ENCODE measurements at regions not wholly inside any gene's neighbourhood (a gene's known extent, or its start where the extent isn't known, plus 50 kb on each side); places are given as distances from the start of the nearest gene placed in this dataset.

DNA sequence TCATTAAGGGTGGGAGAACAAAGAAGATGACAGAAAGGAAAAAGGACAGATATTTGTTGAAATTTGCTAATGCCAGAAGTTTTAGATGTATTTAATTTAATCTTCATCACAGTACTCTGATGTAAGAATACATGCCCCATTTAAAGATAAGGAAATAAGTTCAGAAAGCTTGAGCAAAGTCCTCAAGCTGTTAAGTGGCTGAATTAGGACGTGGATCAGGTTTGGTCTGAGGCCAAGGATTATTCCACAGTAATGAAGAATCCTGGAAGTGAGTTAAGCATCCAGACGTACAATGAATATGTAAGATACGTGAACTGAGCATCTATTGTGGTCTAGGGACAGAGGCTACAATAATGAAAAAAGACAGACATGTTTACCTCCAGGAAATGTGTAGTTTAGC is 671.3 kb downstream of the PRELID2 start:
- DNase-seq = no peak

DNA sequence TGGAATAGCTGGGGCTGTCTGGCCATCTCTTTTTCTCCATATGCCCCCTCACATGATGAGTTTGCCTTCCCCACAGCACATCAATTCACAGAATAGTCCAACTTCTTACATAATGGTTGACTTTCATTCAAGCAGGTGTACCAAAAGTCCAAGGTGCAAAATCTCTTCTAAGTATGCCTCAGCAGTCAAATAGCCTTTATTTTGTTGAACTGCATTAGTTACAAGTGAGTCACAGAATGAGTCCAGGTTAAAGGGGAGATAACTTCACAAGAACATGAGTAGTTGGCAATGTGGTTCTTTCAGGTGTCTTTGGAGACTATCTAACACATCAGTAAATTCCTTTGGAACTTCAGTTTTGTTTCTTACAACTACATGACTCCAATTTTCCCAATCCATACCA is 672.5 kb downstream of the PRELID2 start:
- no peak for DNase-seq

DNA sequence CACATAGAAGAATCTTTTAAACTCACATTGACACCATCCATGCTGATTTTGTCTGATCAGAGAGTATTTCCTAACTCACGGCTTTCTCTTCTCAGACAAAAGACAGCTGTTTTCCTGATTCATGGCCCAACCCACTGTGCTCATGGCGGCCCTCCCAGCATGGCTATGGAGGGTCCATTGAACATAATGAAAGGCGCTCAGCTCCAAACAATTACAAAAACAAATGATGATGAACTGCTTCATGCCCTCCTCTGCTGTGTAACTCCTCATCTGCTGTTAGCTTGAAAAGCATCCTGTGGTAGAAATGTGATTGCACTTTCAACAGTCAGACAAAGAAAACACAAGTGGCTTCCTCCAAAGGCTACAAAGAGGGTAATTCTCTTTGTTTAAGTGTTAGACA is 673.8 kb downstream of the PRELID2 start:
- no peak for DNase-seq

DNA sequence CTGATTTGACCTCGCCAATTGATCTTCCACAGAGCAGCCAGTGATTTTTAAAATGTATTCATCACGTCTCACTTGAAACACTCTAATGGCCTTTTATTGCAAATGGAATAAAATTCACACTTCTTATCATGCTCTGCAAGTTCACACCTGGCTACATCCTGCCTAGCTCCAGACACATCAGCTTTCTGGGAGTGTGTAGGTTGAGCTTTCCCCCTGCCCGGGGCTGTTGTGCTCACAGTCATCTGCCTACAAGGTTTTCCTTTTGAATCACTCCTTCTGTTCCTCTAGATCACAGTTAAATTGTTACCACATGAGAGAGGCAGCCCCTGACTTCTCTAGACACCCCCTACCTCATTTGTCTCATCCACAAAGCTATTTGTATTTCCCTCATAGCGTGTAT is 674.5 kb downstream of the PRELID2 start:
- DNase-seq = no peak

DNA sequence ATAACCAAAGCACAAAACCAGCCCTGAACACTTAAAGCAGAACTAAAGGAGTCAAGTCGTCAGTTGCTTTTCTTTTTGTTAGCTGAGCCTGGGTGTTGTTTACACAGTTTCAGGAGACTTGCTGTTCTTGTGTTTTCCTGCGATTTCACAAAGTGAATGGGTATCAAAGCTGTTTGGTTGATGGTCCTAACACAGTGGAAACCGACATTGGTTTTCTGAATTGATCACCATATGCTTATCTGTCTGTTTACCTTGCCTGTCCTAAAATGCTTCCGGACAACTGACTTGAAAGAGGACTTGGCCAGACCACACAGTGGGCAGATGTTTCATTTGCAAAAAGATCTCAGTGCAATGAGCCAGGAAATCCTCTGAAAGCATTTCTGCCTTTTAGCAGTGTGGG is 676.4 kb downstream of the PRELID2 start:
- no peak for DNase-seq

DNA sequence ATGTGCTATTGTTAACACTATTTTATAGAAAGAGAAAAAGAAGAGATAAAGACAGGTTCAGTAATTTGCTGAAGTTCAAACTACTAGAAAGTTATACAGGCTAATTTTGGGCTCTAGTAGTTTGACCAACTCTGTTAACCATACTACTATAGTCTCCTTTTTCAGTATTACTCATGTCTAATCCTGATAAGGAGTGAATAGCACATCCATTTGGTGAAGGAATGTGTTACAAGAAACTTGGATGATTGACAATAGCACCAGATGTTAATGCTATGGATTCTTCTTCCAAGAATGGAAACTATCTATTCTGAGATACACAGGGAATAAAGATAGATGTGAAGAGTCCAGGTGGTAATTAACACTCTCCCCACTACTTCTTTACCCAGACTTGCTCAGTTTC is 677.3 kb downstream of the PRELID2 start:
- DNase-seq = no peak

DNA sequence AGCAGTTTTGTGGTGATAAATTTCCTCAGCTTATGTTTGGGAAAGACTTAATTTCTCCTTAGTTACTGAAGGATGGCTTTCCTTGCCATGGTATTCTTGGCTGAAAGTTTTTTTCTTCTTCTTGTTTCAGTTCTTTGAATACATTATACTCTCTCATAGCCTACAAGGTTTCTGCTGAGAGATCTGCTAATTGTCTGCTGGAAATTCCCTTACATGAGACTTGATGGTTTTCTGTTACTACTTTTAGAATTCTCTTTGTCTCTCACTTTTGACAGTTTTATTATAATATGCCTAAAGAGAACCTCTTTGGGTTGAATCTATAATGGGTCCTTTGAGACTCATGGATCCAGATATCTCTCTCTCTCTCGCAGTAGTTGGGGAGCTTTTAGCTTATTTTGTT is 693.6 kb downstream of the PRELID2 start:
- no peak for DNase-seq

DNA sequence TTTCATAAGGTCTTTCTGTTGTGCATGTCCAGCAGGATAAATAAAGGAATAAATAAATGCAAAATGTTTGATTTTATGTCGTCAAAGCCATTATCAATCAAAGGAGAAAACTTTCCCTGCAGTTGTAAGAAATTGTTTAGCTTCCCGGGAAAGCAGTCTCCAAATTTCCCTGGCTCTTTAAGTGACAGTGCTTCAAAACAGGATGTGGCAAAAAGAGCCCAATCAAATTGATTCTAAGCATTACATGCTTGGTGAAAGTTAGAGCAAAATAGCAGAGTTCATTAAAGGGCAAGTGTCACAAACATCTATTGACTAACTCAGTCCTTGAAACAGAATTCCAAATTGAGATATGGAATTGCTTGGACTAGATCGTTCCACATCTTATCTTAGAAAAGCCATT is 704.1 kb downstream of the PRELID2 start:
- DNase-seq = no peak

DNA sequence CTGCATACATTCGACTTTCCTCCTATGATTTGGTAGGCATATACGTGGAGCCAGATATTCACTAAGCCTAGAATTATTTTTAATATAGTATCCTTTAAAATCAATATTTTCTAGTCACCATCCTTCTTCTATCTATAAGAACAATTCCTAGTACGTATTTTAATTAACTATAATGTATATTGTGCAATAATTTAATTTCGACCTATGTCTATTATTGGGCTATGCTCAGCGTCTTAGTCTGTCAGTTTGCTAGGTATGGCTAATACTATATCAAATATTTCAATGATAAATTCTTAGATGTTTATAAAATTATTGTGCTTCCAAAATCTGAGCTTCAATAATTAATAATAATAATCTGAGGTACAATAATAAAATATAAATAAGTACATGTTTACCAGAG is 705.3 kb downstream of the PRELID2 start:
- DNase-seq = no peak

DNA sequence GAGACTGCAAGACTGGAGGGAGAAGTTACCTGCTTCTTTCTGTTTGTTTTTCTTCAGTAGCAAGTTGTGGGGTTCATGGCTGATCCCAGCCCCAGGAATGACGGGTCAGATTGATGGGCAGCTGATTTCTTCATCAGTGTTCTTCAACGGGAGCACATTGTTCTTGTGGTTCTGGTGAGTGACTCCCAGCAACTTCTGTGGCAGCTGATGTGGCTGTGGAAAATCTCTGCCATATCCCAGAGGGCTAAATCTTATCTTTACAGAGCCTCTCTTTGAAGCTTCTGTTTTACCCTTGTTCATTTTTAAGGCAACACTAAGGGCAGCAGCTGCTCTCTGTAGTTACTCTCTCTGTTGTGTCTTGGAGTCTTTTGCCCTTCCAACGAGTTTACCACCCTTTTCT is 710.3 kb downstream of the PRELID2 start:
- no peak for DNase-seq

DNA sequence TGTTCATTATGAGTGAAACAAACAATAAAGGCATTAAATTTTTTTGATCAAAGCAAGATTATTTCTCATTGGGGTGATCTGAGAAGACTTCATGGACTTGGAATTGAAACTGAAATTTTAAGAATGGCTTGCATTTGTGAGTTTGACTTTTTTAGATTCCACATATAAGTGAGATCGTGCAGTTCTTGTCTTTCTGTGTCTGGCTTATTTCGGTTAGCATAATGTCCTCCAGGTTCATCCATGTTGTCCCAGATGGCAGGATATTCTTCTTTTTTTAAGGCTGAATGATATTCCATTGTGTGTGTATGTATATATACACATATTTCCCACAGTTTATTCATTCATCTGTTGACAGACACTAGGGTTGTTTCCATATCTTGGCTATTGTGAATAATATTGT is 716.5 kb downstream of the PRELID2 start:
- DNase-seq = no peak

DNA sequence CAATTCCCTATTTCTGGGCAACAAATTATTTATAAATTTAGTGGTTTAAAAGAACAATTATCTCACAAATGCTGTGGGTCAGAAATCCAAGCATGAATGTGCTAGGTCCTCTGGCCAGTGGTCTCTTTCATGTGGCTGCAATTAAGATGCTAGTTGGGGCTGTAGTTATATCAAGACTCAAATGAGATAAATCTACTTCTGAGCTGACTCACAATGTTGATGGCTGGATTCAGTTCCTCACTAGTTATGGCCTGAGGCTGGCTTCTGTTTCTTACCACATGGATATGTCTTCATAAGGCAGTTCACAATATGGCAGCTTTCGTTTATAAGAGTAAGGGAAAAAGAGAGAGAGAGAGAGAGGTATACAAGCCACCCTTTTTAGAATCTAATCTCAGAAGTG is 717.0 kb downstream of the PRELID2 start:
- DNase-seq = no peak

DNA sequence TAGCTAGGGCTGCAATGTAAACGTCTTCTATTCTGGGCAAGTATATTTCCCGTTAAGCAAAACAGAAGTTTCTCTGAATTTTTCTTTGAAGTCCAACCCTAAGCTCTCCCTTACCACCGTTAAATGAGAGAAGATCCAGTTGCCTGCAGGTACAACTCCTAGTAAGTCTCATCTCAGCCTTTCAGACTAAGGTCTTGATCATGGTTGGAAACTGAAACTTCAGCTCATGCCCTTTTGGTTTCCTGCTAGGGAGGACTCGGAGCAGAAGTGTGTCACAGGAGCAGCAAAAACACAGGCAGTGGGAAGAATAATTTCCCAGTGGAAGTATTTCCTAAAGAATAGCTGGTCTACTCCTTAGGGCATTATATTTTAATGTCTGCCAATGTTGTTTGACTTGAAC is 717.9 kb downstream of the PRELID2 start:
- DNase-seq = no peak

DNA sequence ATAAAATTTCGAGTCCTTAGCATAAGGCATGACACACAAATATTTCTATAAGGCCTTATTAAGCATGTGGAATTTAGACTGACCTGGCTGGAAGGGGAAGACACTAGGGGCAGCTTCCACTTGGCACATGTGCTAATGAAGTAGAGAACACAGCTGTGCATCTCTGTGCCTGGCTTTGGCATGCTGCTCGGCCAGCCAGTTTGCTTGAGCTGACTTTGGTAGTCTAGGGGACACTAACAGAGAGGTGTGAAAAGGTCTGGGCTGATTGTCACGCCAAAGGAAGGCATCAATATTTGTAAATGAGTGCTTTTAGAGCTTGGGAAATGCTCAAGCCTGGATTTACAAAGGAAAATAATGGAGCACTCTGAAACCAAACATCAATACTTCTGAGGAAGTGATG is 723.7 kb downstream of the PRELID2 start:
- DNase-seq = no peak

DNA sequence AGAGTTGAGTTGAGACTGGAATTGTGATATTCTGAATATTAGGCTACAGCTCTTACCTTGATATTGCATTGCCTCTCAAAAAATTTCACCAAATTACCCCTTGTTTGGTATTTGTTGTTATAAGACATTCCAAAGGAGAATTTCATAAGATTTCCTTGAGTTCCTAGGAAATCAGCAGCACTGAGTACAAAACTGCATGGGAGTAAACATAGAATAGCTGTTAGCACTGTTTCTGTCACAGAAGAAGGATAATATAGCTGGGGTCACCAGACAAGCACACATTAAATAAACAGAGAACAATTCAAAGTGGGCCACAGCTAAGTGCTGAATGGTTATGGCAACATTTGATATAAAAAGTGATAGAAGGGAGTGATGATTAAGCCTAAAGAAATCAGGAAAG is 724.3 kb downstream of the PRELID2 start:
- no peak for DNase-seq

DNA sequence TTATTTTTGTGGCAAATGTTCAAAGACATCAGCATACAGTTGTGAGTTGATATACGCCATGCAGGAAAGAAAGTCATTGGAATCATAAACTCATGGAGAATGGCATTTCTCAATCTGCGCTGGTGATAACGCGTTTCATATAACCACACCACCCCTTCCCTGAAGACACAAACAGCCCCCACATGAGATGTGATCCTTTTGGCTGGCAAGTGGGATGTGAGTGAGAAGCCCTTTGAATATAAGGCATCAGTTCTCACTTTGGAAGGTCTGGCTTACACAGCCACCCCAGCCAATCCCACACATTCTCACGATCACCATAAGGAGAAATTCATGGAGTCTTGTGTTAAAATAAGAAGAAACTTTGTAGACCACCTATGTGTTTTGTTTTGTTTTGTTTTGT is 725.0 kb downstream of the PRELID2 start:
- no peak for DNase-seq

DNA sequence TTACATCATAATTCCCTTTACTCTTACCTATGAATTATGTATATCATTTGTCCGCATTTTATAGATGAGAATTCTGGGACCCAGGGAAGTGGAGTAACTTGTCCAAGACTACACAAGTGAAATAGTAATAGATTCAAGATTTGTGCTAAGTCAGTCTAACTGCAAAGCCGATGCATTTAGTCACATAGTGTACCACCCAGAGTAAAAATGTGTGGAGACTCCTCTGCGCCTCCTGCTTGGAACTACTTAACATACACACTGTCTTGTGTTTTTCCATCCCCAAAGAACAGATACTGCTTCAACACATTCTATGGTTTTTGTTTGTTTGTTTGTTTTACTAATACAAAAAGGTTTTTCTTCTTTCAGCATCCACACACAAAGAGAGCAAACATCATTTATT is 729.8 kb downstream of the PRELID2 start:
- no peak for DNase-seq

DNA sequence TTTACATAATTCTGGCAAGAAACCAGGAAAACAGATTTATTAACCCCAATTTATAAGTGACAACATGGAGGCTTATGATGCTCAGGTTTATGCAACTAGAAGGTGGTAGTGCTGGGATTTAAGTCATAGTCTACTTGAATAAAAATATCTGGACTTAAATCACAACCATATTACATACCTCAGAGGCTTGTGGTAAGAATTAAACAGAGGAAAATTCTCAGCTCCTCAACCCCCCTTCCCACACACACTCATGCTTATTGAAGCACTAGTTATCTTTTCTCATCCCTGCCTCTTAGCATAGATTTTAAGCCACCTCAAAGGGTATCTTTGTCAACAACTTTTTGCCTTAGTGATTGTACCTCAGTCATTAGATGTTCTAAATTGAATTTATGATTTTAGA is 731.0 kb downstream of the PRELID2 start:
- no peak for DNase-seq

DNA sequence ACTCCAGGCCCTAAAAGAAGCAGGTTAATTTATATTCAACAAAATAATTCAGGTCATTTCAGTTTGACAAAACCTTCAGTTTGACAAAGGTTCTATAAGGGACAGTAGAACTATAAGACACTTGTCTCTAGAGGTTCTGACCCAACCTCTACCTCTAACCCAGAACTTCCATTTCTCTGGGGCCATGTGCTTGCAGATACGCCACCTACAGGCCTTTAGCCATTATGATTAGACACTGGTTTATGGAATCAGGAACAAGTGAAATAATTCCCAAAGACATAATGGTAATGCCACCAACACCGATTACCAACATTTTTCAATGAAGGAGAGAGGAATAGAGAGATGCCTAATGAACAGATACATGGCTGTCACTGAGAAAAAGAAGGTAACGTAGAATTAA is 733.9 kb downstream of the PRELID2 start:
- no peak for DNase-seq

DNA sequence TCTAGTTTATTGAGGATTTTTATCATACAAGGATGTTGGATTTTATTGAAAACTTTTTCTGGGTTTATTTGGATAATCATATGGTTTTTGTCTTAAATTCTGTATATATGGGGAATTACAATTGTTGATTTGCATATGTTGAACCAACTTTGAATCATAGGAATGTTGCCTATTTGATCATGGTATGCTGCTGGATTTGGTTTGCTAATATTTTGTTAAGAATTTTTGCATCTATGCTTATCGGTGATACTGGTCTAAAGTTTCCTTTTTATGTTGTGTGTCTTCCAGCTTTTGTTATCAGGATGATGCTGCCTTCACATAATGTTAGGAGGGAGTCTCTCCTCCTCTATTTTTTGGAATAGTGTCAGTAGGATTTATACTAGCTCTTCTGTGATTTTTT is 745.0 kb downstream of the PRELID2 start:
- no peak for DNase-seq

DNA sequence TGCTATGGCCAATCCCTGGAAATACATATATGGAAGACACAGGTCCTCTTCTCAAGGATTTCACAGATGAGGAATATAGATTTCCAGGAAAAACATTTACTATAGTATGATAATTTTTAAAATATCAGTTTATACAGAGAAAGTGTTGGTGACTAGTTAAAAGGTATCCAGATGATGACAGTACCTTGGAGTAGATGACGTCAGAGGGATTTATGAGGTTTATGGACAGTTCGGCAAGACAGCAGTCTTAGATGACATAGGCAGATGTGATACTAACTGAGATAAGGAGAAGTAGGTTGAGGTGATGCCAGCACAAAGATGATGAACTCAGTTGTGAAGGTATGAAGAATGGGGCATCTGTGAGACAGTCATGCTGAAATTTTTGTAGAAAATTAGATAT is 750.3 kb downstream of the PRELID2 start:
- no peak for DNase-seq

DNA sequence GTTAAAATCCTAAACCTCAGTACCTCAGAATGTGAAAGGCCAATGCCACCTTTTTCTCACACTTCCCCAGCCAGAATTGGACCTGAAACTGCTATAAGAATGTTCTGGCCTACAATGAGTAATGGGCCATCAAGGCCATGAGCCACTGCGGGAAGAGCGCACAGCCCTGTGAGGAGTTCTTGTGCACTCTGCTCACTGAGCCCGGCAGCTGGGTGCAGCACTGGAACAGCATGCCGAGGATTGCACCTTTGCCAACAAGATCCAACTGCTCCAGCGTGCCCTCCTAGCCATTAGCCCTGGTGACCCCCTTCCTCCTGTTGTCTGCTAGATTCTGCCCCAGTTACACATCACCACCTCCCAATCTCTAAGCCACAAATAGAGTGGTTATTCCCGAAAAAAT is 758.1 kb downstream of the PRELID2 start:
- DNase-seq = no peak

DNA sequence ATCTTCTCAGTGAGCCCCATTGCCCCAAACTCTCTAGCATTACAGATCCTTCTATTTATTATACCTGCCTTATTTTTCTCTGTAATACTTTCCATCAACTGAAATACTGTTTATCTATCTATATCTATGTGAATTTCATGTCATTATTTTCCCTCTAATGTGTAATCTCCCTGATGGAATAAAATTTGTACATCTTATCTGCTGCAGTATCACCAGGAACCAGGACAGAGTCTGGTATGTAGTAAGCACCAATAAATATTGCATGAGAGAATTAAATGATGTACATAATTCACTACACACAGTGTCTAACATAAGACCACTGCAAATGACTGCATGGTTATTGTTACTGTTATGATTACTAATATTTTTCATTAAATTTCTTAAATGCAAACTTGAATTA is 759.1 kb downstream of the PRELID2 start:
- no peak for DNase-seq

DNA sequence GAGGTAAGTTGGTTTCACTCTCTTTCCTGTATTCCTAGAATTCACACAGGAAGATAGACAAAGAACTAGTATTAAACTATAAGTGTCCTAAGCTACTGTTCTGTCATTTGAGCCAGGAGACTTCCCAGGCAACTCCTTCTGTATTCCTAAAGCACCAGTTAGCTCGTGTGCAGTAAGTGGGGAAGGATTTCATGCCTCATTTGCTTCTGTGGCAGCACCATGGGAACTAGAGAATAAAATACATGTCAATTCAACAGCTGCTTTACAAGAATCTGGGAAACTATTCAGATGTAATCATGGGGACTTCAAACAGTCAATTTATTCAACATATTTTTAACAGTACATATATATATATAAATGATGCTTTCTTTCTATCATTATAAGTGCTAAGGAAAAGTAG is 762.3 kb downstream of the PRELID2 start:
- DNase-seq = no peak

DNA sequence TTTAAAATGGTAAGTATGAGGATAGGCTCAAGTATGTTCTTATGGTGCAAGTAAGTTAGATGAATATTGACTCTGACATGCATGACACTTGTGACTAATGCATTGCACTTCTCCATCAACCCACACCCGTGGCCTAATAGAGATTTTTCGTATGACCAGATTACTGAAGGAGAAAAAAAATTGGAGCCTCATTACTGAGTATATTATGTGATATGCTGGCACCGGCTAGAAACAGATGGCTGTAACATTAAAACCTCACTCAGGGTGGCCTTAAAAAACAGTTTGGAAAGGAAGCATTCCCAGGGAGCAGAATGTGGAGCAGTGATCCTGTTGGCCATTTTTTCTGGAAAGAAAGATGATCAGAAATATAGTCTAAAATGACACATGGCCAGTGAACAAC is 766.4 kb downstream of the PRELID2 start:
- DNase-seq = no peak

DNA sequence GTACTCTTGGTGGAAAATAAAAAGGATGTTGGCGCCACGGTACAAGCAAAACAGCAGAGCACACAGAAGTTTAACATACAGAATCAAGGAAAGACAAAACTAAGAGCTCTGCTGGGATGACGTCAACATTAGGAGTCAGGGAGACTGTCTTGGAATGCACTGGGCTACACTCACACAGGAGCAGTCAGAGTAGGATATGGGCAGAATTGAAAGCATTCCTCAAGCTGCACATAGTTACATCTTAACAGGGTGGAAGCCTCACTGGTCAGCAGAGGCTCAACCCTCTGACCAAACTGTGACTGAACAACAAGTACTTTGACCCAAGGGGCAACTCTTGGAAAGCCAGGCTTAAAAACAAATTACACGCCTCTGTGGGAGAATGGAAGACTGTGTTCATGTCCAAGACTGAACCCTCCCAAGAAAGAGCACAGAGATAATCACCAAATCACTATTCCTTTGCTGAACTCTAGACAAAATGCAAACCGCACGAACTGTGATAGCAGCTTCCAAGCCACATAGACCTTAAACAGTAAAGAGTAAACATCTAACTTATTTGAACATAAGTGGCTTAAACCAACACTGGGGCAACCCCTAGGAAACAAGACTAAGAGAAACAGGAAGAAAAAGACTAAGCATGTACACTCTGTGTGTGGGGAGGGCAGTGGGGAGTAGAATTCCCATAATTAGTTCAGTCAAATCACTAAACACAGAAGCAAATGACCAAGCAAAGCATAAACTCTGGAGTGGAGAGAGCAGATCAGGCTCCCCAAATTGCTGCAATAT is 772.7 kb downstream of the PRELID2 start:
- DNase-seq = no peak

All from NCI-H1436 (cell line).